ENCODE measurements at regions not wholly inside any gene's neighbourhood (a gene's known extent, or its start where the extent isn't known, plus 50 kb on each side); places are given as distances from the start of the nearest gene placed in this dataset.
A peak's percentile ranks its signal among the peaks of the same experiment; 100 is the strongest.
"Not testable (repeated sequence)": the region's sequence is repeated elsewhere in the genome, so short reads cannot be mapped to it uniquely, and the experiment has no call there.

- H3K36me3 ChIP-seq (ENCODE audit: control insufficient read depth, insufficient read depth, low read length), result not testable (repeated sequence)
Measured at GRCh38 chr3:70611667-70612277, 299.3 kb upstream of the MDFIC2 start.

DNA sequence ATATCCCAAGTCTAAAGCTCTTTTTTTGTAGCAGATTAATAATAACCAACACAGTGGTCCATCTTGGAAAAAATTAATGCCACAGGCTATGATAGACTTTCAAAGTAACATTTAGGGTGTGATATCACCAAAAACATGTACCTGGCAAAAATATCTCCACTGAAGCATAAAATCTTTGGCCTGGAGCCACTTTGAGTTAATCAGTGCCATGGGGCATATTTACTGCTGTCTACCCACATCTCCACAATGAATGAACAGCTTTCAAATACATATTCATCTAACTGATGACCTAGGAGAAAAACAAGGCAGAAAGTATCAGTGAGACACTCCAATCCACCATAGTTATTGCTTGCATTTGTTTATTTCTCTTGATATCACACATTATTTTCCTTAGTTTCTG lies 296.0 kb upstream of the MDFIC2 start:
- peak in 1 of 6 donors; percentile 17 for DNase-seq (ENCODE audit: low read depth in 4 of 6, low spot score in 6 of 6)
- H3K27ac ChIP-seq (ENCODE audit: low read depth, low read length), result no peak overlapping the region
- no peaks in the 10 kb centered on the region for H3K9me3 ChIP-seq (ENCODE audit: control insufficient read depth, insufficient read depth, low read length)
- H3K27me3 ChIP-seq (ENCODE audit: control insufficient read depth, insufficient read depth, low read length), result no peaks in the 10 kb centered on the region
- H3K4me3 ChIP-seq (ENCODE audit: low read depth, low read length), result no peak overlapping the region
- no peaks in the 10 kb centered on the region for H3K4me1 ChIP-seq (ENCODE audit: control insufficient read depth, insufficient read depth, low read length)
- H3K36me3 ChIP-seq (ENCODE audit: control insufficient read depth, insufficient read depth, low read length), result no peaks in the 10 kb centered on the region

More at GRCh38 chr3:70611667-70612277, 299.3 kb upstream of the MDFIC2 start:
- H3K4me3 ChIP-seq (ENCODE audit: low read depth, low read length); H3K27me3 ChIP-seq (ENCODE audit: control insufficient read depth, insufficient read depth, low read length); H3K9me3 ChIP-seq (ENCODE audit: control insufficient read depth, insufficient read depth, low read length); H3K27ac ChIP-seq (ENCODE audit: low read depth, low read length); H3K4me1 ChIP-seq (ENCODE audit: control insufficient read depth, insufficient read depth, low read length); DNase-seq (ENCODE audit: low read depth in 4 of 6, low spot score in 6 of 6): not testable (repeated sequence)
- 96% methylated on average over 25 of the region's 25 CpGs for WGBS (ENCODE audit: insufficient coverage)

GRCh38 chr3:70607469-70607868 lies 295.0 kb upstream of the MDFIC2 start:
- no peaks in the 10 kb centered on the region for H3K9me3 ChIP-seq (ENCODE audit: control insufficient read depth, insufficient read depth, low read length)
- H3K27me3 ChIP-seq (ENCODE audit: control insufficient read depth, insufficient read depth, low read length), result no peaks in the 10 kb centered on the region
- WGBS (ENCODE audit: insufficient coverage), result no CpG with 5 or more reads among the region's 4 CpGs

DNA sequence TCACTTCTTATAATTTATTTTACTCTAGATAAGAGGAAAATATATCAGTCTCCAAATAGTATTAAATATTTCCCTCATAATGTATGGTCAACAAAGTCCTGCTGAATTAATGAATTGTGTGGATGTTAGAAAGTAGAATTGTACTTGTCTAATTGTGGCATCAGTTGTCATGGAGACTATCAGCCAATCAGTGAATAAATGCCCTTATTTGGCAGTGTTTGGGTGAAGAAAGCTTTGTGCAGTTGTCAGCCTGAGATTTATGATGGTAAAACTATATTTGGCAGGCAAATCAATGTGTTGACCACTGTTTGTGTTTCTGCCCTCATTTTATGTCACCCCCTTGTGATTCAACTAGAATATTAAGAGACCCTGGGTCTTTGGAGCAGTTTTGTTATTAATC lies 293.6 kb upstream of the MDFIC2 start:
- no peak overlapping the region for H3K4me3 ChIP-seq (ENCODE audit: low read depth, low read length)
- no peak overlapping the region for H3K27ac ChIP-seq (ENCODE audit: low read depth, low read length)
- peak in 3 of 6 donors; percentile 12 to 46 (median 38) for DNase-seq (ENCODE audit: low read depth in 4 of 6, low spot score in 6 of 6)
- no peaks in the 10 kb centered on the region for H3K4me1 ChIP-seq (ENCODE audit: control insufficient read depth, insufficient read depth, low read length)
- H3K36me3 ChIP-seq (ENCODE audit: control insufficient read depth, insufficient read depth, low read length), result no peaks in the 10 kb centered on the region
- H3K9me3 ChIP-seq (ENCODE audit: control insufficient read depth, insufficient read depth, low read length), result no peaks in the 10 kb centered on the region
- H3K27me3 ChIP-seq (ENCODE audit: control insufficient read depth, insufficient read depth, low read length), result no peaks in the 10 kb centered on the region

More at GRCh38 chr3:70607469-70607868, 295.0 kb upstream of the MDFIC2 start:
- Histone ChIP-seq H3K4me3 (ENCODE audit: low read depth, low read length) (no peak overlapping the region), H3K36me3 (ENCODE audit: control insufficient read depth, insufficient read depth, low read length) (no peaks in the 10 kb centered on the region), H3K27ac (ENCODE audit: low read depth, low read length) (no peak overlapping the region), H3K4me1 (ENCODE audit: control insufficient read depth, insufficient read depth, low read length) (no peaks in the 10 kb centered on the region)
- peak in 2 of 6 donors; percentile 12 to 33 for DNase-seq (ENCODE audit: low read depth in 4 of 6, low spot score in 6 of 6)

GRCh38 chr3:70603103-70603502 lies 290.7 kb upstream of the MDFIC2 start:
- H3K27ac ChIP-seq (ENCODE audit: low read depth, low read length), result no peak overlapping the region
- no peaks in the 10 kb centered on the region for H3K9me3 ChIP-seq (ENCODE audit: control insufficient read depth, insufficient read depth, low read length)
- H3K4me3 ChIP-seq (ENCODE audit: low read depth, low read length), result no peak overlapping the region
- no peaks in the 10 kb centered on the region for H3K4me1 ChIP-seq (ENCODE audit: control insufficient read depth, insufficient read depth, low read length)
- H3K36me3 ChIP-seq (ENCODE audit: control insufficient read depth, insufficient read depth, low read length), result no peaks in the 10 kb centered on the region
- 67% methylated on average over 3 of the region's 3 CpGs for WGBS (ENCODE audit: insufficient coverage)
- no peaks in the 10 kb centered on the region for H3K27me3 ChIP-seq (ENCODE audit: control insufficient read depth, insufficient read depth, low read length)
- no peak for DNase-seq (ENCODE audit: low read depth in 4 of 6, low spot score in 6 of 6)

DNA sequence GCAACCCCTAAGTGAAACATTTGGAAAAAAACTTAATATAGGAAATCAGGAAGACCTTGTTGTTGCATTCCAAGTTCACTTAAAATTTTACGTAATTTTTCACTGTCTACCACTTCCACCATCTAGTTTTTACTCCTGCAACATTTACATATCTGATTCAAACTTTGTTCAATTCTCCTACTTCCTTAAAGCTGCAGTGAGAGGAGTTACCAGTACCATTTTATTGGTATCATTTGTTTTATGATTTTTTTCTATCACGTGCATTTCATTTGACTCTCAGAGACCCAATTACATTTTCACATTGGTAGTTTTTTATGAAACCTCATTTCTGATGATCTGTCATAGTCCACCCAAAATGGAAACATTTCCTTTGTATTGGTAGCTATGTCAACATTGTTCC lies 284.9 kb upstream of the MDFIC2 start:
- DNase-seq (ENCODE audit: low read depth in 4 of 6, low spot score in 6 of 6), result no peak
- Histone ChIP-seq H3K4me1 (ENCODE audit: control insufficient read depth, insufficient read depth, low read length) (no peaks in the 10 kb centered on the region), H3K27ac (ENCODE audit: low read depth, low read length) (no peak overlapping the region), H3K36me3 (ENCODE audit: control insufficient read depth, insufficient read depth, low read length) (no peaks in the 10 kb centered on the region), H3K27me3 (ENCODE audit: control insufficient read depth, insufficient read depth, low read length) (peaks cover 2% of the 10 kb centered on the region), H3K9me3 (ENCODE audit: control insufficient read depth, insufficient read depth, low read length) (no peaks in the 10 kb centered on the region), H3K4me3 (ENCODE audit: low read depth, low read length) (no peak overlapping the region)
- 100% methylated on average over 1 of the region's 2 CpGs for WGBS (ENCODE audit: insufficient coverage)

- no CpG with 5 or more reads among the region's 4 CpGs for WGBS (ENCODE audit: insufficient coverage)
- no peak for DNase-seq (ENCODE audit: low read depth in 4 of 6, low spot score in 6 of 6)
Measured at GRCh38 chr3:70583682-70584081, 271.2 kb upstream of the MDFIC2 start.

GRCh38 chr3:70582803-70583202 lies 270.4 kb upstream of the MDFIC2 start:
- Histone ChIP-seq H3K36me3 (ENCODE audit: control insufficient read depth, insufficient read depth, low read length) (no peaks in the 10 kb centered on the region), H3K27me3 (ENCODE audit: control insufficient read depth, insufficient read depth, low read length) (no peaks in the 10 kb centered on the region), H3K4me1 (ENCODE audit: control insufficient read depth, insufficient read depth, low read length) (no peaks in the 10 kb centered on the region), H3K9me3 (ENCODE audit: control insufficient read depth, insufficient read depth, low read length) (no peaks in the 10 kb centered on the region), H3K27ac (ENCODE audit: low read depth, low read length) (no peak overlapping the region), H3K4me3 (ENCODE audit: low read depth, low read length) (no peak overlapping the region)
- no CpG with 5 or more reads among the region's 1 CpG for WGBS (ENCODE audit: insufficient coverage)
- no peak for DNase-seq (ENCODE audit: low read depth in 4 of 6, low spot score in 6 of 6)

More at GRCh38 chr3:70583682-70584081, 271.2 kb upstream of the MDFIC2 start:
- Histone ChIP-seq H3K9me3 (ENCODE audit: control insufficient read depth, insufficient read depth, low read length) (no peaks in the 10 kb centered on the region), H3K4me3 (ENCODE audit: low read depth, low read length) (no peak overlapping the region), H3K36me3 (ENCODE audit: control insufficient read depth, insufficient read depth, low read length) (no peaks in the 10 kb centered on the region), H3K4me1 (ENCODE audit: control insufficient read depth, insufficient read depth, low read length) (no peaks in the 10 kb centered on the region), H3K27ac (ENCODE audit: low read depth, low read length) (no peak overlapping the region), H3K27me3 (ENCODE audit: control insufficient read depth, insufficient read depth, low read length) (no peaks in the 10 kb centered on the region)

- WGBS (ENCODE audit: insufficient coverage), result no CpG with 5 or more reads among the region's 3 CpGs
- H3K36me3 ChIP-seq (ENCODE audit: control insufficient read depth, insufficient read depth, low read length), result no peaks in the 10 kb centered on the region
- no peaks in the 10 kb centered on the region for H3K4me1 ChIP-seq (ENCODE audit: control insufficient read depth, insufficient read depth, low read length)
- H3K9me3 ChIP-seq (ENCODE audit: control insufficient read depth, insufficient read depth, low read length), result peaks cover 2% of the 10 kb centered on the region
- DNase-seq (ENCODE audit: low read depth in 4 of 6, low spot score in 6 of 6), result no peak
- H3K4me3 ChIP-seq (ENCODE audit: low read depth, low read length), result no peak overlapping the region
- no peaks in the 10 kb centered on the region for H3K27me3 ChIP-seq (ENCODE audit: control insufficient read depth, insufficient read depth, low read length)
- H3K27ac ChIP-seq (ENCODE audit: low read depth, low read length), result no peak overlapping the region
Measured at GRCh38 chr3:70580021-70580420, 267.6 kb upstream of the MDFIC2 start.

DNA sequence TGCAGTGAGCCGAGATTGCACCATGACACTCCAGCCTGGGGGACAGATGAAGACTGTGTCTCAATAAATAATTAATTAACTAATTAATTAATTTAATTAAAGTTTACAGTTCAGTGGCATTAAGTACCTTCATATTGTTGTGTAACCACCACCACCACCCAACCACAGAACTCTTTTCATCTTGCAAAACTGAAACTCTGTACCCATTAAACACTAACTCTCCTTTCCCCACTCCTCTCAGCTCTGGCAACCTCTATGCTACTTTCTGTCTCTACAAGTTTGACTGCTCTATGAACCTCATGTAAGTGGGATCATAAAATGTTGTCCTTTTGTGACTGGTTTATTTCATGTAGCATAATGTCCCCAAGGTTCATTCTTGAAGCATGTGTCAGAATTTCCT lies 259.3 kb upstream of the MDFIC2 start:
- H3K27me3 ChIP-seq (ENCODE audit: control insufficient read depth, insufficient read depth, low read length), result no peaks in the 10 kb centered on the region
- no peak overlapping the region for H3K27ac ChIP-seq (ENCODE audit: low read depth, low read length)
- H3K9me3 ChIP-seq (ENCODE audit: control insufficient read depth, insufficient read depth, low read length), result peaks cover 4% of the 10 kb centered on the region
- DNase-seq (ENCODE audit: low read depth in 4 of 6, low spot score in 6 of 6), result no peak
- H3K4me1 ChIP-seq (ENCODE audit: control insufficient read depth, insufficient read depth, low read length), result no peaks in the 10 kb centered on the region
- no CpG with 5 or more reads among the region's 1 CpG for WGBS (ENCODE audit: insufficient coverage)
- no peak overlapping the region for H3K4me3 ChIP-seq (ENCODE audit: low read depth, low read length)
- no peaks in the 10 kb centered on the region for H3K36me3 ChIP-seq (ENCODE audit: control insufficient read depth, insufficient read depth, low read length)

Data from spinal cord (tissue), 9 donors.